ENCODE measurements at regions not wholly inside any gene's neighbourhood (a gene's known extent, or its start where the extent isn't known, plus 50 kb on each side); places are given as distances from the start of the nearest gene placed in this dataset.

DNA sequence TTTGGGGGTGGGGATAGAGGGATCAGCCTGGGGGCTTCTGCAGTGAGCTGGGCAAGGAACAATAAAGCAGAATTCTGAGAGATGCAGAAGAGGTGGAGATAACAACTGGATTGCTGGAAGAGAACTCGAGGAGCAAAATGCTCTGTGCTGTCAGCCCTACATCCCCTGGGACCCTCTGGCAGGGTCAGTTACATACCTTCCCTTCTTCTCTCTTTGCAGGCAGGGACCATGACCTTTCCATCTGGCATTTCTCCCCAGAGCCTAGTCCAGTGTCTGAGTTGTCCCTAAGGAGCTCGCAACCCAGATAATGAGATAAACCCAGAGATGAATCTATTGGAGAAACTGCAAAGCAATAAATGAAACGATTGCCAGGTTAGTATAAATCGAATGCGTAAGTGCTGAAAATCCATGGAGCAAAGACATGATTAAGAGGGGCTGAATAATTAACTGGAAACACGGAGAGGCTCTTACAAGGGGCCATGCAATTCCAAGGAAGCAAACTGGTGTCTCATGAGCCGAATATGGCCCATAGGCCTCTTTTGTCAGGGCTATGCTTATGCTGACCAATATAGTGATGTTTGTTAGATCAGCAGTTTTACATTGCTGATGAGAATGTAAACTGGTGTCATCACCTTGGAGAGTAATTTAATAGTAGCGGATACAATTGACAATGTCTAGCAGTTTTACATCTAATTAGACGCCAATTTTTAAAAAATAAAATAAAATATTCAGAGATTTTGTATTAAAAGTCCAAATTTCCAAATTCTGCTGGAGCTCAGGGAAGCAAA is 129.4 kb upstream of the IRX5 start:
- no peak overlapping the region for H3K4me3 ChIP-seq (ENCODE audit: low read length)
- TF ChIP-seq, protein P1, sequence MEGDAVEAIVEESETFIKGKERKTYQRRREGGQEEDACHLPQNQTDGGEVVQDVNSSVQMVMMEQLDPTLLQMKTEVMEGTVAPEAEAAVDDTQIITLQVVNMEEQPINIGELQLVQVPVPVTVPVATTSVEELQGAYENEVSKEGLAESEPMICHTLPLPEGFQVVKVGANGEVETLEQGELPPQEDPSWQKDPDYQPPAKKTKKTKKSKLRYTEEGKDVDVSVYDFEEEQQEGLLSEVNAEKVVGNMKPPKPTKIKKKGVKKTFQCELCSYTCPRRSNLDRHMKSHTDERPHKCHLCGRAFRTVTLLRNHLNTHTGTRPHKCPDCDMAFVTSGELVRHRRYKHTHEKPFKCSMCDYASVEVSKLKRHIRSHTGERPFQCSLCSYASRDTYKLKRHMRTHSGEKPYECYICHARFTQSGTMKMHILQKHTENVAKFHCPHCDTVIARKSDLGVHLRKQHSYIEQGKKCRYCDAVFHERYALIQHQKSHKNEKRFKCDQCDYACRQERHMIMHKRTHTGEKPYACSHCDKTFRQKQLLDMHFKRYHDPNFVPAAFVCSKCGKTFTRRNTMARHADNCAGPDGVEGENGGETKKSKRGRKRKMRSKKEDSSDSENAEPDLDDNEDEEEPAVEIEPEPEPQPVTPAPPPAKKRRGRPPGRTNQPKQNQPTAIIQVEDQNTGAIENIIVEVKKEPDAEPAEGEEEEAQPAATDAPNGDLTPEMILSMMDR (conservative IDR thresholded peaks at IDR 0.05; ENCODE audit: low read length), result no peak

DNA sequence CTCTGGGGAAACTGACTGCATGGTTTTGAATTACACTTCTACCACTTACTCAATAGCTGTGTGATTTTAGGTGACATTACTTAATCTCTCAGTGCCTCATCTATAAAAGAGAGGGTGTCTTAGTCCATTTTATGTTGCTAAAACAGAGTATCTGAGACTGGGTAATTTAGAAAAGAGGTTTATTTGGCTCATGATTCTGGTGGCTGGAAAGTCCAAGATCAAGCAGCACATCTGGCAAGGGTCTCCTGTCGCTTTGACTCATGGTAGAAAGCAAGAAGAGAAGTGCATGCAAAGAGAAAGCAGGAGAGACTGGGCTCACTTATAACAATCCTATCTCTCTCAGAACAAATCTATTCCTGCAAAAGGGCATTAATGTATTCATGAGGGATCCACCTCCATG is 132.4 kb upstream of the IRX5 start:
- H3K4me3 ChIP-seq (ENCODE audit: low read length), result no peak overlapping the region
- TF ChIP-seq, protein P1 (conservative IDR thresholded peaks at IDR 0.05; ENCODE audit: low read length), result no peak
- no peak for DNase-seq (ENCODE audit: low read depth)

More for the DNA sequence above, 129.4 kb upstream of the IRX5 start:
- no peak for DNase-seq (ENCODE audit: low read depth)

DNA sequence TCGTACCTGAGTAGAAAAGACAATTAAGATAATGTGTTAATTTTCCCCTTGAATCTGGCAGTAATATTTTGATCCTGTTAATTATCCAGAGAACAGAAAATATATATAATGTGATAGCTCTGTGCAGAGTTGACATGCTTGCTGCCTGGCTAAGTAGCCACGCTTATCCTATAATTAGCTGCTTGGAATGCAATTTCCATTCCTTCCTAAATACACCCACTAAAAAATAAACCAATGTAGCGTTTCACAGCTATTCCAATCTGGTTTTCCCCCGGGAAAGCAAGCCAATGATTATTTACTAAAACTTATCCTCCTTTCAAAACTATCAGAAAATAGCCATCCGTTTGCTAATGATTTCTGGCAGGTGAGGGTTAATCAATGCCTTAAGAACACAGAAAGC is 134.5 kb upstream of the IRX5 start:
- DNase-seq (ENCODE audit: low read depth), result no peak
- TF ChIP-seq, protein P1 (conservative IDR thresholded peaks at IDR 0.05; ENCODE audit: low read length), result no peak
- H3K4me3 ChIP-seq (ENCODE audit: low read length), result no peak overlapping the region

DNA sequence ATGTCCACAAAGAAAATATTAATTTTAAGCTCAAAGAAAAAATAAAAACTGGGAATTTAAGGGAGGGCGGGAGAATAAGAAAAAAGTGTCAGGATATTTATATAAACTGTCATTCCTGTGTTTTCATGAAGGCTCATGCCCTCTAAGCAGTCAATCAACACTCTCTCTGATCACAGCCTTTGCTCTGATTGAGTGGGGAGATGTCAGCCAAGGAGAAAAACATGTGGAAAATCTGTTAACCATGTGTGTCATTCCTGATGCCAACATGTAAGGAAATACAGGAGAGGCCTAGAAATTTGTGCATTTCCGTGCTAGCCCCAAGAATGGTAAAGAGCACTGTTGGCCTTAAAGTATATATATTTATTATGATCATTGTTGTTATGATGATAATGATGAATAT is 137.9 kb upstream of the IRX5 start:
- H3K4me3 ChIP-seq (ENCODE audit: low read length), result no peak overlapping the region
- DNase-seq (ENCODE audit: low read depth), result no peak
- TF ChIP-seq, protein P1 (conservative IDR thresholded peaks at IDR 0.05; ENCODE audit: low read length), result no peak

DNA sequence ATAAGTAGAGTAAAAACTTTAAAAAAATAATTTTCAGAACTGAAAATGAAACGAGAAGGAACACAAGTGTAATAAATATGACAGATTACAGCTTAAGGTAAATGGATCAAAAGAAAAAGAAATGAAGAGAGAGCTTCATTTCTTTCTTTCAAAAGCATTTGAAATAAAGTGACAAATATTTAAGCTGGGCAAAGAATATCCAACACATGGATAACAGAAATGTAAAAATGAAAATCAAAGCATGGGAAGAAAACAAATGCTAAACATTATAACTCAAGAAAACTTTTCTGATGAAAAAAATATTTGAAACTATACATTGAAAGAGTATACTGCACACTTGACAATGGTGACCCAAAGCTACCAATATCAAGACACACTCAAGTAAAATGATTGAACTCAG is 143.6 kb upstream of the IRX5 start:
- TF ChIP-seq, protein P1 (conservative IDR thresholded peaks at IDR 0.05; ENCODE audit: low read length), result no peak
- DNase-seq (ENCODE audit: low read depth), result no peak

DNA sequence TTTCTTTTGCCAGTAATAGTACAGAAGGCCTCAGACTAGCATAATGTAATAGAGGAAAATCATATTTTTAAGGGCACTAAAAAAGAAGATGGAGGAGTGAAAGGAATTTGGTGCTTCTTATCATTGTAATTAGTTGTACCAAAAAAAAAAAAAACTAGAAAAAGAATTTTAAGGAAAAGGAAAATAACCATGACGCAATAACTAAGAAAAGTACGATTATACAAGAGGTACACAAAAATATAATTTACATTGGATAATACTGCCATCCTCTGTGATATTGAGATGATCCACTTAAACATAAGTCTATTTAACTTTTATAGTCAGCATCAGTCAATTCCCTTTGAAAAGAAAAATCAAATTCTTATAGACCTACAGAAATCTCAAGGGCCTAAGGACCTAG is 146.7 kb upstream of the IRX5 start:
- no peak overlapping the region for H3K4me3 ChIP-seq (ENCODE audit: low read length)
- no peak for DNase-seq (ENCODE audit: low read depth)
- TF ChIP-seq, protein P1 (conservative IDR thresholded peaks at IDR 0.05; ENCODE audit: low read length), result no peak

More for the DNA sequence above, 143.6 kb upstream of the IRX5 start:
- H3K4me3 ChIP-seq (ENCODE audit: low read length), result no peak overlapping the region

DNA sequence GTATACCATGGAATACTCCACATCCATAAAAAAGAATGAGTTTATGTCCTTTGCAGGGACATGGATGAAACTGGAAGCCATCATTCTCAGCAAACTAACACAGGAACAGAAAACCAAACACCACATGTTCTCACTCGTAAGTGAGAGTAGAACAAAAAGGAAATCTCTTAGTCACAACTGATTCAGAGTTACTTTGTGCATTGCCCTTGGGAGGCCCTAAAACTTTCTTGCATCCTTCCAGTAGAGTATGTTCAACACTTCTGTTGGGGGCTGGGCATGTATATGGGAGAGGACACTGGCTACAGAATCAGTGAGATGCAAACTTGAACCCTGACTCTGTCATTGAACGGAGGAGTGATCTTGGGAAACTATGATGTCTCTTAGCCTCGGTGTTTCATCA is 147.4 kb upstream of the IRX5 start:
- DNase-seq (ENCODE audit: low read depth), result no peak
- TF ChIP-seq, protein P1 (conservative IDR thresholded peaks at IDR 0.05; ENCODE audit: low read length), result no peak
- H3K4me3 ChIP-seq (ENCODE audit: low read length), result no peak overlapping the region
